Astrocyte of the hippocampus (primary cell): ENCODE measurements at regions not wholly inside any gene's neighbourhood (a gene's known extent, or its start where the extent isn't known, plus 50 kb on each side); places are given as distances from the start of the nearest gene placed in this dataset.
A peak's percentile ranks its signal among the peaks of the same experiment; 100 is the strongest.

Experiments
- DNase-seq: peaks from one replicate; pipeline ENCODE4 v3.0.0; 2011; ENCODE audit warnings: low read depth, low spot score

DNA sequence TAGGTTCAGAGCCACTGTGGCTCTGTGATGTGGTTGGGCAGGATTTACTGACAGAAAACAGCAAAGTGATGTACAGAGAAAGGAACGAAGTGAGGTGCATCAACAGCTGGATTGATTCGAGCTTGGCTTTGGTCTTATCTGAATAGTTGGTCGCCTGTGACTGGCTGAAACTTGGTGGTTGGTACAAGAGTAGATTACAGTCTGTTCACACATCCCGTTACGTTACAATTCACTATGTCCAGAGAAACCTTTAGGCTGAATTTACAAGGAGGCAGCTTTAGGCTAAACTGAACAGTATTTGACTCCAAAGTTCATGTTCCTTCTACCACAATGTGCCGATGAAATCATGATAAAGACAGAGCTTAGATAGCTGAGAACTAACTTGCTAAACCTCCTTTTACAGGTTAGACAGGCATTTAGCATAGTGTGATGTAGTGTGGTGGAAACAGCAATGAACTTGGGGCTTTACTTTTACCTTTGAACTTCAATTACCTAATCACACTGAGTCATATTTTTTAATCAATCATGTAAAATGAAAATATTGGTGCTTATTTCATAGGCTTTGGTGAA, 210.2 kb upstream of the PUM3 start:
- no peak for DNase-seq

DNA sequence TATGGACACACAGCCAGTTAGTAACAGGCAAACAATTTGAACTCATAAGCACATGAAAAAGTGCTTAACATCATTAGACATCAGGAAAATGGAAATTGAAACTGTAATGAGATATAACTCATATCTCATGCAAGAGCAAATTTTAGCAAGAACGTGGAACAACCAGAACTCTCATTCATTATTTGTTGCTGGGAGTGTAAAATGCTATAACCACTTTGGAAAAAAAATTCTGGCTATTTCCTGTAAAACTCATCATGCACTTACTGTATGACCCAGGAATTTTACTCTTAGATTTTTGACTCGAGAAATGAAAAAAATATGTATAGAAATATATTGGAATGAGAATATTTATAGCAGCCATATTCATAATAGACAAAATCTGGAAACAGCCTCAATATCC, 205.7 kb upstream of the PUM3 start:
- DNase-seq, result no peak

DNA sequence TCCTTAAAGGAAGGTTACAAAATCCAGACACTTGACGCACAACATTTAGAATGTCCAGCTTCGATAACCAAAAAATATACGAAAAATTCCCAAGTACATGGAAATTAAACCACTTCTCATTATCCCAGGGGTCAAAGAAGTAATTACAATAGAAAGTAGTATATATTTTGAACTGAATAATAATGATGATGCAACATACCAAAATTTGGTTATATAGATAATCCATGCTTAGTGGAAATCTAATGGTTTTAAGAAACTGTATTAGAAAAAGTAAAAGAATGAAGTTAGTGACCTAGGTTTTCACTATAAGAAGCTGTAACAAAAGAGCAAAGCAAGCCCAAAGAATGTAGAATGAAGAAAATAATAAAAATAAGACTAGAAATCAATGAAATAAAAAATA, 204.0 kb upstream of the PUM3 start:
- no peak for DNase-seq

GRCh38 chr9:3045153-3045552, 201.3 kb upstream of the PUM3 start:
- no peak for DNase-seq

GRCh38 chr9:3043369-3043768, 199.5 kb upstream of the PUM3 start:
- DNase-seq, result peak; percentile 49

DNA sequence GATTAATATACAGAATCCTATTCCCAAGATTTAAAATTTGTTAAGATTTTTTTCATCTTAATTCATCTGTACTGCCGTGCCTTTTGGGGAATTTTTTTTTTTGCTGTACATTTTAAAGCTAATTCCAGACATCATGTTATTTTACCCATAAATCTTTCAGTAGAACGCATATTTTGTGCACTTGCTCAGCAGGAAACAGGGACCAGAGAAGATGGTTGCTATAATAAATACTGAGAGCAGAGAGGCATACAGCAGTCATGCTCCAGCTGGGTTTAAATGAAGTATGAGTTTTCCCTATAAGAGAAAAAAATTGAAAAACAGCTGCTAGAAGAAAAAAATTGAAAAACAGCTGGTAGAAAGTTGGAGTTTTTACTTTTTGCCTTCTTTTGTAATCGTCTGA, 196.9 kb upstream of the PUM3 start:
- no peak for DNase-seq

DNA sequence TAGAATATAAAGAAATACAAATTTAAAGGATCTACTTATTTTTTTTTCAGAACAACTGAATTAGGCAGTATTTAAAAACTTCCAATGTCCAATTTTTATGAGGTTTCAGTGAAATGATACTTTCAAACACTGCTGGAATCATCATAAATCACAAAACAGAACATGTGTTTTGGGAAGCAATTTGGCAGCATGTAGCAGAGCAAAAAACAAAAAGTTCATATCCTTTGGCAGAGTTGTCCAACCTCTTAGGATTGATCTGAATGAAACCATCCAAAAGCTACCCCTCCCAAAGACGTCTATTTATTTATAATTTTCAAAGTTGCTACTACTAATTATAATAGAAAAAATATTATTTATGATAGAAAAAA, 192.4 kb upstream of the PUM3 start:
- no peak for DNase-seq

GRCh38 chr9:3035579-3036332, 191.9 kb upstream of the PUM3 start:
- no peak for DNase-seq

GRCh38 chr9:3032898-3033297, 189.0 kb upstream of the PUM3 start:
- DNase-seq, result no peak

- DNase-seq, result peak; percentile 85
Observed at GRCh38 chr9:3028535-3028934, 184.6 kb upstream of the PUM3 start.

GRCh38 chr9:3027210-3027609, 183.3 kb upstream of the PUM3 start:
- DNase-seq, result no peak

- DNase-seq, result peak; percentile 12
Observed at GRCh38 chr9:3023449-3023848, 179.6 kb upstream of the PUM3 start.

DNA sequence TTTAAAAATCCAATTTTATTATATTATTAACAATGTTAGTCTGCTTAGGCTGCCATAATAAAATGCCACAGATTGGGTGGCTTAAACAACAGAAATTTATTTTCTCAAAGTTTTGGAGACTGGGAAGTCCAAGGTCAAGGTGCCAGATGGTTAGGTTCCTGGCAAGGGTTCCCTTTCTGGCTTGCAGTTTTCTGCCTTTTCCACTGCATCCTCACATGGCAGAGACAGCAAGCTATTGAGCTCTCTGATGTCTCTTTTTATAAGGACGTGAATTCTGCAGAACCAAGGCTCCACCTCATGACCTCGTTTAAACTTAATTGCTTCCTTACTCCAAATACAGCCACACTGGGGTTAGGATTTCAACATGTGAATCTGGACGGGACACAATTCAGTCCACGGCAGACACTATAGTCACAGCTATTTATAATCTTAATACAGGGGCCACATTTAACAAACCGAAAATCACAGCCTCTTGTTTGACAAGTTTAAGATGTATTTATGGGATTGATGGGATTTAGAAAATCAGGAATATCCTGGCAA, 174.9 kb upstream of the PUM3 start:
- DNase-seq, result no peak

DNA sequence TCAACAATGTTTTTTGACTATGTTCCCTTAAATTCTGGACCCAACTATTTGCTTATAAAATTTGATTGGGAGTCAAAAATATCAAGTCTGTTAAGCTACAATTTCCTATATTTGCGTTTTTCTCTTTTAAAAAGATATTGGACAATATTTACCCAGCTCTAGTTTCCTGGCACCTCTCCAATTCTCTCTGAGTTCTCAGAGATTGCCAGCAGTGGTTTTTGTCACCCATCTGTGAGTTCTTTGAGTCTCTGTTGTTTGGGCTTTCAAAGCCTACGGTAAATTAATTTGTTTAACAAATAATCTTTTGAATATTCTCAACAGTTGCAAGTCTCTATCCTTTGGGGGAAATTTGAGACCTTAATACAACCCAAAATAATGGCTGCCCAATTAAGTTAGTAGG, 174.2 kb upstream of the PUM3 start:
- no peak for DNase-seq

- no peak for DNase-seq
Observed at GRCh38 chr9:3014178-3014577, 170.3 kb upstream of the PUM3 start.

- DNase-seq, result no peak
Observed at GRCh38 chr9:3012842-3013241, 168.9 kb upstream of the PUM3 start.

- no peak for DNase-seq
Observed at GRCh38 chr9:3012245-3012644, 168.3 kb upstream of the PUM3 start.

GRCh38 chr9:3008091-3008490, 164.2 kb upstream of the PUM3 start:
- no peak for DNase-seq

GRCh38 chr9:3007326-3007725, 163.4 kb upstream of the PUM3 start:
- no peak for DNase-seq

- peak; percentile 28 for DNase-seq
Observed at GRCh38 chr9:3006851-3007250, 163.0 kb upstream of the PUM3 start.

DNA sequence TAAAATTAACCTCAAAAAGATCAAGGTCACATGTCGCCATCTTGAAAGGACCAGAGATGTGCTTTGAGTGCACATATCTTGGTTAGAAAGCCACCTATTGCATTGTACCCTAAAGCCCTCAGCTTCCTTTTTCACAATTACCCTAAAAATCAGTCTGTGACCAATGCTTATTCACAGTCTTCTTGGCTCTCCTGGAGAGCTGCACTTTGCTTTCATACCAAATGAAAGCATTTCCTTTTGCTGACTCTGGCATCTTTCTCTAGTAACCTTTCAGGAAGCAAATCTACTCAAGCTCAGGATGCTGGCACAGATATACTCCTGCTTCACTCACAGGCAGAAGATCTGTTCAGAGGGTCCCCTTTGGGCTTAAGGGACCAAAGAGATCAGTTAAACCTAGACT, 160.7 kb upstream of the PUM3 start:
- DNase-seq, result no peak

GRCh38 chr9:3001311-3001710, 157.4 kb upstream of the PUM3 start:
- DNase-seq, result no peak

- no peak for DNase-seq
Observed at GRCh38 chr9:2992427-2992826, 148.5 kb upstream of the PUM3 start.

- no peak for DNase-seq
Observed at GRCh38 chr9:2991292-2991691, 147.4 kb upstream of the PUM3 start.
